Gastroesophageal sphincter (tissue), 4 donors: ENCODE measurements at regions not wholly inside any gene's neighbourhood (a gene's known extent, or its start where the extent isn't known, plus 50 kb on each side); places are given as distances from the start of the nearest gene placed in this dataset.

ENCODE experiments used
- ATAC-seq: fragments of 150-250 bp; one replicate; pipeline ENCODE4 v1.9.1; 2016; ENCODE audit warnings: mild to moderate bottlenecking, moderate library complexity
- H3K27ac ChIP-seq, 4 donors: fragments of 200-600 bp; sonication (generic) in 3 of 4; 1 replicate in 3 of 4; 2 replicates in 1 of 4; pipeline ENCODE4 v1.5.1; 2016 to 2019
- H3K27me3 ChIP-seq: fragments of 200-600 bp; sonication (generic); one replicate; pipeline ENCODE4 v1.5.1; 2019
- H3K36me3 ChIP-seq, 2 donors: fragments of 200-600 bp; sonication (generic); one replicate each; pipeline ENCODE4 v1.5.1; 2019; ENCODE audit warnings: control low read depth in 1 of 2
- H3K4me1 ChIP-seq, 3 donors: fragments of 200-600 bp; sonication (generic); 1 replicate in 2 of 3; 2 replicates in 1 of 3; pipeline ENCODE4 v1.5.1; 2016 to 2019; ENCODE audit warnings: control low read depth in 2 of 3
- H3K4me3 ChIP-seq, 2 donors: fragments of 200-600 bp; sonication (generic); one replicate each; pipeline ENCODE4 v1.5.1; 2019; ENCODE audit warnings: mild to moderate bottlenecking in 1 of 2, moderate library complexity in 1 of 2
- H3K9me3 ChIP-seq, 3 donors: fragments of 200-600 bp; sonication (generic); one replicate each; pipeline ENCODE4 v1.5.1; 2017 to 2019; ENCODE audit warnings: control low read depth in 2 of 3
- CTCF ChIP-seq, 4 experiments: fragments of 200-600 bp in 2 of 4; fragments of 450-650 bp in 2 of 4; sonication (generic) in 1 of 4; IDR thresholded peaks; one replicate each; pipeline ENCODE4 v1.5.1; 2017 to 2019; ENCODE audit warnings: antibody characterized with exemption in 4 of 4, mild to moderate bottlenecking in 2 of 4, moderate library complexity in 2 of 4
- EP300 ChIP-seq: sonication (generic); formaldehyde crosslinking; IDR thresholded peaks from one replicate; pipeline ENCODE4 v1.6.1; 2017; ENCODE audit warnings: antibody characterized with exemption, mild to moderate bottlenecking
- POLR2A ChIP-seq, 2 donors: fragments of 450-650 bp; IDR thresholded peaks; one replicate each; pipeline ENCODE4 v1.6.1; 2017; ENCODE audit warnings: antibody characterized with exemption in 2 of 2, mild to moderate bottlenecking in 2 of 2, moderate library complexity in 1 of 2
- POLR2AphosphoS5 ChIP-seq: sonication (generic); formaldehyde crosslinking; IDR thresholded peaks from one replicate; pipeline ENCODE4 v1.6.1; 2017; ENCODE audit warnings: antibody characterized with exemption
- WGBS, 2 donors: methylation state at CpG; one replicate each; pipeline ENCODE4 v1.1.5; 2018; ENCODE audit warnings: low coverage in 1 of 2; 5-methylcytosine and 5-hydroxymethylcytosine counted together

GRCh38 chr22:34934261-34934660 lies 131.7 kb upstream of the ISX start:
- Histone ChIP-seq H3K36me3 (no peaks in the 10 kb centered on the region), H3K27ac (no peak overlapping the region), H3K4me1 (no peaks in the 10 kb centered on the region), H3K9me3 (peaks cover 0 to 16% (median 0%) of the 10 kb centered on the region in 3 donors), H3K4me3 (no peak overlapping the region), H3K27me3 (peaks cover 7% of the 10 kb centered on the region)
- WGBS, 2 donors: 61 to 63% methylated on average over 3 to 5 of the region's 5 CpGs
- no peak for ATAC-seq
- TF ChIP-seq POLR2A (IDR thresholded peaks at IDR 0.05): no peak
- no peak for TF ChIP-seq CTCF (IDR thresholded peaks at IDR 0.05)
- TF ChIP-seq EP300: no peak
- TF ChIP-seq POLR2AphosphoS5: no peak

GRCh38 chr22:34943830-34944229 lies 122.1 kb upstream of the ISX start:
- peaks cover 0 to 18% (median 0%) of the 10 kb centered on the region in 3 donors for H3K9me3 ChIP-seq
- H3K4me3 ChIP-seq: no peak overlapping the region
- no peak overlapping the region for H3K27ac ChIP-seq
- no peaks in the 10 kb centered on the region for H3K36me3 ChIP-seq
- H3K27me3 ChIP-seq: no peaks in the 10 kb centered on the region
- no peak for ATAC-seq
- no peaks in the 10 kb centered on the region for H3K4me1 ChIP-seq
- 41% methylated on average over 2 of the region's 2 CpGs; no CpG with 5 or more reads in 1 of the 2 donors for WGBS, 2 donors
- no peak for TF ChIP-seq POLR2A (IDR thresholded peaks at IDR 0.05)
- no peak for TF ChIP-seq POLR2AphosphoS5
- no peak for TF ChIP-seq EP300
- no peak for TF ChIP-seq CTCF (IDR thresholded peaks at IDR 0.05)

GRCh38 chr22:34946339-34946985 lies 119.5 kb upstream of the ISX start:
- Histone ChIP-seq H3K9me3 (peaks cover 0 to under 1% (median 0%) of the 10 kb centered on the region in 3 donors), H3K36me3 (no peaks in the 10 kb centered on the region), H3K4me1 (no peaks in the 10 kb centered on the region), H3K27me3 (peaks cover 6% of the 10 kb centered on the region), H3K4me3 (no peak overlapping the region), H3K27ac (no peak overlapping the region)
- no peak for TF ChIP-seq EP300
- TF ChIP-seq CTCF (IDR thresholded peaks at IDR 0.05): no peak
- TF ChIP-seq POLR2A (IDR thresholded peaks at IDR 0.05): no peak
- WGBS, 2 donors: 80 to 81% methylated on average over 4 to 5 of the region's 5 CpGs
- ATAC-seq: no peak

- Histone ChIP-seq H3K27ac (no peak overlapping the region), H3K4me1 (no peaks in the 10 kb centered on the region), H3K27me3 (peaks cover 6% of the 10 kb centered on the region), H3K4me3 (no peak overlapping the region), H3K9me3 (no peaks in the 10 kb centered on the region), H3K36me3 (no peaks in the 10 kb centered on the region)
- WGBS, 2 donors: 12 to 39% methylated on average over 3 to 4 of the region's 4 CpGs
- ATAC-seq: no peak
- TF ChIP-seq CTCF (IDR thresholded peaks at IDR 0.05) (no peak), POLR2A (IDR thresholded peaks at IDR 0.05) (no peak), POLR2AphosphoS5 (no peak), EP300 (no peak)
Measured at GRCh38 chr22:34950489-34950888, 115.5 kb upstream of the ISX start.

GRCh38 chr22:34951212-34951611 lies 114.7 kb upstream of the ISX start:
- Histone ChIP-seq H3K4me3 (no peak overlapping the region), H3K27ac (no peak overlapping the region), H3K27me3 (peaks cover 6% of the 10 kb centered on the region), H3K9me3 (no peaks in the 10 kb centered on the region), H3K4me1 (no peaks in the 10 kb centered on the region), H3K36me3 (no peaks in the 10 kb centered on the region)
- TF ChIP-seq POLR2AphosphoS5: no peak
- TF ChIP-seq POLR2A (IDR thresholded peaks at IDR 0.05): no peak
- ATAC-seq: no peak
- WGBS, 2 donors: 71 to 74% methylated on average over 3 of the region's 3 CpGs
